ENCODE measurements at regions not wholly inside any gene's neighbourhood (a gene's known extent, or its start where the extent isn't known, plus 50 kb on each side); places are given as distances from the start of the nearest gene placed in this dataset.

GRCh38 chr20:22496817-22497216 lies 87.6 kb downstream of the FOXA2 start:
- DNase-seq (ENCODE audit: low read depth) = no peak
- H3K4me3 ChIP-seq (ENCODE audit: low read depth, low read length) = no peak overlapping the region
- TF ChIP-seq CTCF (IDR thresholded peaks at IDR 0.05; ENCODE audit: insufficient read depth, low read length) = no peak

DNA sequence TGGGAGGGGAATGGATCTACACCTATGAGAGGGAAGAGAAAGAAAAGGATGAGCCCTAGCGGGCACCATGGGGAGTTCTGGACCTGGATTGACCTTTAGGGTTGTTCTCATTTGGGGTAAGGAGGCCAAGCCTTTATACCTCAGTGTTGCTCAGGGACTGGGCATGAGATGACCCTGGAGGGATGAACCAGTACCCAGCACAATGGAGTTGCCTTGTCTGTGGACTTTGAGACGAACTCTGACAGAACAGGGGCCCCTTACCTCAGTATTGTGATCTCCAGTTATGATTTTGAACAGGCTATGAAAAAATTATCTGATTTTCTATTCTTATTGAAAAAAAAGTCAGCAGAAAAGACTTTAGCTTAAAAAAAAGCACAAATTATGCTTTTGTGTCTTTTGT lies 88.6 kb downstream of the FOXA2 start:
- TF ChIP-seq CTCF (IDR thresholded peaks at IDR 0.05; ENCODE audit: insufficient read depth, low read length) = no peak
- H3K4me3 ChIP-seq (ENCODE audit: low read depth, low read length) = no peak overlapping the region

GRCh38 chr20:22495172-22495571 lies 89.2 kb downstream of the FOXA2 start:
- no peak overlapping the region for H3K4me3 ChIP-seq (ENCODE audit: low read depth, low read length)
- DNase-seq (ENCODE audit: low read depth) = no peak
- no peak for TF ChIP-seq CTCF (IDR thresholded peaks at IDR 0.05; ENCODE audit: insufficient read depth, low read length)

More for the DNA sequence above, 88.6 kb downstream of the FOXA2 start:
- no peak for DNase-seq (ENCODE audit: low read depth)

DNA sequence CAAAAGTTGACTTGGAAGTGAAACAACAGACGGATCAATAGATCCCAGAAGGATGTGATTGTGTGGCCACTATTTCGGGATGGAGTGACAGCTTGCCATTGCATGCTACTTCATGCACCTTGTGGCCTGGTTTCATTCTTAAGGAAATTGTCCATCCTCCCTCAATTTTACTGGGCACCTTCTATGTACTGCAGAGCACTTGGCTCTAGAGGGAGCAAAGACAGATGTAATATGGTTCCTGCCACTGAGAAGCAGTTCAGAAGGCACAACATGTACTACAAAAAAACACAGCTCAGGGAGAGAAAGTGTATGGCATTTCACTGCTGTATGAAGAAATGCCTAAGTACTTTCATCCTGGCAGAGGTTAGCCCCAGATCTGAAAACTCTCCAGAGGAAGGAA lies 91.9 kb downstream of the FOXA2 start:
- no peak overlapping the region for H3K4me3 ChIP-seq (ENCODE audit: low read depth, low read length)
- DNase-seq (ENCODE audit: low read depth) = no peak
- no peak for TF ChIP-seq CTCF (IDR thresholded peaks at IDR 0.05; ENCODE audit: insufficient read depth, low read length)

GRCh38 chr20:22491194-22491505 lies 93.2 kb downstream of the FOXA2 start:
- DNase-seq (ENCODE audit: low read depth) = no peak
- TF ChIP-seq CTCF (IDR thresholded peaks at IDR 0.05; ENCODE audit: insufficient read depth, low read length) = no peak
- H3K4me3 ChIP-seq (ENCODE audit: low read depth, low read length) = no peak overlapping the region

- H3K4me3 ChIP-seq (ENCODE audit: low read depth, low read length) = no peak overlapping the region
- no peak for TF ChIP-seq CTCF (IDR thresholded peaks at IDR 0.05; ENCODE audit: insufficient read depth, low read length)
- peak; percentile 16 for DNase-seq (ENCODE audit: low read depth)
Observed at GRCh38 chr20:22490287-22491193, 93.8 kb downstream of the FOXA2 start.

Measured in fibroblast of the aortic adventitia (primary cell).